ENCODE measurements at regions not wholly inside any gene's neighbourhood (a gene's known extent, or its start where the extent isn't known, plus 50 kb on each side); places are given as distances from the start of the nearest gene placed in this dataset.

DNA sequence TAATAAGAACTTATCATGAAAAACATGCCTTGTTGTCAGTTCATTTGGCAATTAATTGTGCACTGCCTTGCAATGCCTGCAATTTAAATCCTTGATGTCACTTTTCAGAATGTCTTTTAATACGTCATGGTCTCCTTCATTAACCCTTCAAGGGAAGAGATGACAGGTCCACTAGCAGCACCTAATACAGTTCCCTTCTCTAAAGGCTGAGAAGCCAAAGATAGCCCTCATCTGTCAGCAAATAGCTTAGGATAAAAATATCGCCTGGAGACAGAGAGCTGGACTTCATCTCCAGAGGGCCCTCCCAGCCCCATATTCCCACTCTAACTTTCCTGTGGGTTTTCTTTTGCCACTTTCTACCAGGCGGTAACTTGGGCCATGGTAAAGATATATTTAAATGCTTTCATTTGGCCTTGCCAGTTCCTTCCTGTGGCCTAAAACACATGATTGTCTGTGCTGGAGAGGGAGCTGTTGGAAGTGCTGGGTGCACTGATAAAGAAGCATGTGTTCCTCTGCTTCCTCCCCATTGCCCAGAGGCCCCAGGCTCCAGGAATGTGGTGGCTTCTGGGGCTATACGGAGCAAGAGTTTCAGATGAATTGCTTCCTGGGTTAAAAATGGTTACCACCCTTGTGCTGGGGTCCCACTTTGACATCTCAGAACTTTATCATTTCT, 76.3 kb upstream of the UMPS start:
- no peak overlapping the region for H3K4me3 ChIP-seq (ENCODE audit: low read depth, low read length)
- TF ChIP-seq, protein P1, sequence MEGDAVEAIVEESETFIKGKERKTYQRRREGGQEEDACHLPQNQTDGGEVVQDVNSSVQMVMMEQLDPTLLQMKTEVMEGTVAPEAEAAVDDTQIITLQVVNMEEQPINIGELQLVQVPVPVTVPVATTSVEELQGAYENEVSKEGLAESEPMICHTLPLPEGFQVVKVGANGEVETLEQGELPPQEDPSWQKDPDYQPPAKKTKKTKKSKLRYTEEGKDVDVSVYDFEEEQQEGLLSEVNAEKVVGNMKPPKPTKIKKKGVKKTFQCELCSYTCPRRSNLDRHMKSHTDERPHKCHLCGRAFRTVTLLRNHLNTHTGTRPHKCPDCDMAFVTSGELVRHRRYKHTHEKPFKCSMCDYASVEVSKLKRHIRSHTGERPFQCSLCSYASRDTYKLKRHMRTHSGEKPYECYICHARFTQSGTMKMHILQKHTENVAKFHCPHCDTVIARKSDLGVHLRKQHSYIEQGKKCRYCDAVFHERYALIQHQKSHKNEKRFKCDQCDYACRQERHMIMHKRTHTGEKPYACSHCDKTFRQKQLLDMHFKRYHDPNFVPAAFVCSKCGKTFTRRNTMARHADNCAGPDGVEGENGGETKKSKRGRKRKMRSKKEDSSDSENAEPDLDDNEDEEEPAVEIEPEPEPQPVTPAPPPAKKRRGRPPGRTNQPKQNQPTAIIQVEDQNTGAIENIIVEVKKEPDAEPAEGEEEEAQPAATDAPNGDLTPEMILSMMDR (IDR thresholded peaks at IDR 0.05; ENCODE audit: insufficient read depth, low read length, severe bottlenecking): no peak
- H3K36me3 ChIP-seq (ENCODE audit: control insufficient read depth, insufficient read depth, low read length): no peaks in the 10 kb centered on the region
- no peak for DNase-seq (ENCODE audit: low read depth)
- no peak for FAIRE-seq
- H3K27me3 ChIP-seq (ENCODE audit: control insufficient read depth, insufficient read depth, low read length): no peaks in the 10 kb centered on the region

DNA sequence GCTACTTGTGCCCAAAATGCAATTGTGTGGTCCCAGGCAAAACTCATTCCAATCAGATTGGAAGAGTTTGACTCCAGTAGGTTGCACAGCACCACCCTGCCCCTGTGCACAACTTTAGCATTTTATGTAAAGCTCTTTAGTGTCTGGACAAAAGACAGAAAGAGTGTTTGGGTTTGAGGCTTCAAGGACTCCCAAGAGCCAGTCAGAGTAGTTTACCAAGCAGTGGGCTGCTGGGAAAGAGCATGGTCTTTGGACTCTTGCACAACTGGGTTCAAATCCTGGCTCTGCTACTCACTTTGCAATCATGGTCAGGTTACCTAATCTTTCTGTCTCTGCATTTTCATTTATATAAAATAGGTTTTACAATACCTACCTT, 75.8 kb upstream of the UMPS start:
- Histone ChIP-seq H3K4me3 (ENCODE audit: low read depth, low read length) (no peak overlapping the region), H3K36me3 (ENCODE audit: control insufficient read depth, insufficient read depth, low read length) (no peaks in the 10 kb centered on the region), H3K27me3 (ENCODE audit: control insufficient read depth, insufficient read depth, low read length) (no peaks in the 10 kb centered on the region)
- TF ChIP-seq, protein P1 (IDR thresholded peaks at IDR 0.05; ENCODE audit: insufficient read depth, low read length, severe bottlenecking): no peak
- DNase-seq (ENCODE audit: low read depth) (no peak), FAIRE-seq (no peak)

DNA sequence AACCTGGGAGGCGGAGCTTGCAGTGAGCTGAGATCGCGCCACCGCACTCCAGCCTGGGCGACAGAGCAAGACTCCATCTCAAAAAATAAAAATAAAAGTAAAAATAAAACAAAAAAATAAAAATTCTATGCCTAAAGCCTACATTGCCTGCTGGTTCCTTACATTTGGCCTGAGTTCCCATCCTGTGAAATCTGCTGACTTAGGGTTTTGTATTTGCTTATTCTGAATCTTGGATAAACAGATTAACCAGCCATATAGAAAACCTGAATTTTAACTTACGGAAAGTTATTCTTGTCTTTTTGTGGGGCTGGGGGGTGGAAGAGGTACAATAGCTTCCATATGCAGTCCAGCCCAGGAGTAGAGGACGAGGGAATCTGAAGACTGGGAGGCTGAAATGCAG, 73.7 kb upstream of the UMPS start:
- Histone ChIP-seq H3K4me3 (ENCODE audit: low read depth, low read length) (no peak overlapping the region), H3K36me3 (ENCODE audit: control insufficient read depth, insufficient read depth, low read length) (no peaks in the 10 kb centered on the region), H3K27me3 (ENCODE audit: control insufficient read depth, insufficient read depth, low read length) (no peaks in the 10 kb centered on the region)
- no peak for DNase-seq (ENCODE audit: low read depth)
- no peak for FAIRE-seq
- TF ChIP-seq, protein P1 (IDR thresholded peaks at IDR 0.05; ENCODE audit: insufficient read depth, low read length, severe bottlenecking): no peak

DNA sequence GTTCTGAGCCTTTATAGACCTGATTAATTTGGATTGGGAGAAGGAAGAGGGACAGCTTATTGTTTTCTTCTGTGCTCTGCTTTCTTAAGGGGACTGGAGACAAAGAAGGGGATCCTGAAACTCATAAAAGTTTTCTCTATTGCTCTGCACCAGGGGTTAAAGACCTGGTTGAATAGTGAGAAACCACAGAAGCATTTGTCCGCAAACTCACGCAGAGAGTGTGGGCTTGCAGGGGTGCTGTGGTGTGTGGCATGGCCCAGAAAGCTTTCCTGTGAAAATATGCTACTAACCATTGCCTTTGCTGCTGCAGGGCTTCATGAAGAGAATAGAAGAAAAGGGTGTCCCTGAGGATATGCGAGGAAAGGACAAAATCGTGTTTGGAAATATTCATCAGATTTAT, 73.1 kb upstream of the UMPS start:
- DNase-seq (ENCODE audit: low read depth) (no peak), FAIRE-seq (no peak)
- Histone ChIP-seq H3K27me3 (ENCODE audit: control insufficient read depth, insufficient read depth, low read length) (no peaks in the 10 kb centered on the region), H3K36me3 (ENCODE audit: control insufficient read depth, insufficient read depth, low read length) (no peaks in the 10 kb centered on the region), H3K4me3 (ENCODE audit: low read depth, low read length) (no peak overlapping the region)
- TF ChIP-seq, protein P1 (IDR thresholded peaks at IDR 0.05; ENCODE audit: insufficient read depth, low read length, severe bottlenecking): no peak

DNA sequence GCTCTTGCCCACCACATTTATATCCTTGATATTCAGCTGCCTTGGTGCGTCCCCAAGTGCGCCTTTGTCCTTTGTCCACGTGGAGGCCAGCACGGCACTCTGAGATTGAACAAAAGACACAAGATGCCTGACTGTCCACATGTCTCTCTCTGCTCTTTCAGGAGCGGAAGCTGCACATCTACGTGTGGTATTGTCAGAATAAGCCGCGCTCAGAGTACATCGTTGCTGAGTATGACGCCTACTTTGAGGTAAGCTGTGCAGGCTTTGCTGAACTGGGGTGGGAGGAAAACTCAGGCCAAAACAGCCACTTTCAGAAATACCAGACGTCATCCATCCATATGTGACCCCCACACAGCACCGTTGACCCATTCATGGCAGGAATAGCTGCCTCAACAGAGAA, 72.0 kb upstream of the UMPS start:
- FAIRE-seq: no peak
- TF ChIP-seq, protein P1 (IDR thresholded peaks at IDR 0.05; ENCODE audit: insufficient read depth, low read length, severe bottlenecking): no peak
- Histone ChIP-seq H3K27me3 (ENCODE audit: control insufficient read depth, insufficient read depth, low read length) (no peaks in the 10 kb centered on the region), H3K36me3 (ENCODE audit: control insufficient read depth, insufficient read depth, low read length) (no peaks in the 10 kb centered on the region), H3K4me3 (ENCODE audit: low read depth, low read length) (no peak overlapping the region)
- DNase-seq (ENCODE audit: low read depth): no peak

DNA sequence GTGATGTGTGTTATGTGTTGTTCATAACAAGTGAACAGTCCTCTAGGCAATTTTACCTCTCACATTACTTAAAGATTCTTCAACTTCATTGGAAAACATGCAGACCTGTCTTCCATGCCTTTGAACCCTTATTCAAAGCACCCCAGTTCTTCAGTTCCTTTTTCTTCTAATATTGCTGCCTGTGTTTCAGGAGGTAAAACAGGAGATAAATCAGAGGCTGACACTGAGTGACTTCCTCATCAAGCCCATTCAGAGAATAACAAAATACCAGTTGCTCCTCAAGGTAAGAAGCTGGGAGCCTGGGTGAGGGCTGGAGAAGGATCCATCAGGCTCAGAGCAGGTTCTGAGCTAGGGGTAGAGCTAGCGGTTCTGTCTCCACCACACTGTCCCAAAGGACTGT, 71.1 kb upstream of the UMPS start:
- DNase-seq (ENCODE audit: low read depth): no peak
- Histone ChIP-seq H3K4me3 (ENCODE audit: low read depth, low read length) (no peak overlapping the region), H3K27me3 (ENCODE audit: control insufficient read depth, insufficient read depth, low read length) (no peaks in the 10 kb centered on the region), H3K36me3 (ENCODE audit: control insufficient read depth, insufficient read depth, low read length) (no peaks in the 10 kb centered on the region)
- TF ChIP-seq, protein P1 (IDR thresholded peaks at IDR 0.05; ENCODE audit: insufficient read depth, low read length, severe bottlenecking): no peak
- no peak for FAIRE-seq

All from bronchial epithelial cell (primary cell).